Endothelial cell (in vitro differentiated cells): ENCODE measurements at regions not wholly inside any gene's neighbourhood (a gene's known extent, or its start where the extent isn't known, plus 50 kb on each side); places are given as distances from the start of the nearest gene placed in this dataset.

ENCODE experiments used
- DNase-seq: peaks from one replicate; pipeline ENCODE4 v3.0.0; 2021; ENCODE audit warnings: low spot score
- H3K27ac Mint-ChIP-seq: one replicate; pipeline ENCODE4 v1.8.0; 2021; ENCODE audit warnings: mixed read lengths, inconsistent platforms; ENCODE audit not compliant: unreplicated experiment
- H3K27me3 Mint-ChIP-seq: one replicate; pipeline ENCODE4 v1.8.0; 2021; ENCODE audit warnings: mild to moderate bottlenecking, moderate library complexity, mixed read lengths, inconsistent platforms; ENCODE audit not compliant: unreplicated experiment
- H3K36me3 Mint-ChIP-seq: one replicate; pipeline ENCODE4 v1.8.0; 2021; ENCODE audit warnings: mild to moderate bottlenecking, low read depth, mixed read lengths, inconsistent platforms; ENCODE audit not compliant: unreplicated experiment
- H3K4me1 Mint-ChIP-seq: one replicate; pipeline ENCODE4 v1.8.0; 2021; ENCODE audit warnings: mild to moderate bottlenecking, mixed read lengths, inconsistent platforms; ENCODE audit not compliant: unreplicated experiment
- H3K4me3 Mint-ChIP-seq: one replicate; pipeline ENCODE4 v1.8.0; 2021; ENCODE audit warnings: mild to moderate bottlenecking, mixed read lengths, inconsistent platforms; ENCODE audit not compliant: unreplicated experiment
- H3K9me3 Mint-ChIP-seq: one replicate; pipeline ENCODE4 v1.8.0; 2021; ENCODE audit warnings: mixed read lengths, inconsistent platforms; ENCODE audit not compliant: unreplicated experiment
- CTCF ChIP-seq: fragments of 200-600 bp; sonication (generic); IDR thresholded peaks from one replicate; pipeline ENCODE4 v1.5.0; 2021; ENCODE audit warnings: antibody characterized with exemption; ENCODE audit not compliant: unreplicated experiment

GRCh38 chr16:20181416-20181815, 107.7 kb upstream of the GPR139 start:
- no peak for TF ChIP-seq CTCF
- no peak overlapping the region for H3K4me3 Mint-ChIP-seq

GRCh38 chr16:20178297-20178696, 104.6 kb upstream of the GPR139 start:
- H3K9me3 Mint-ChIP-seq, result no peaks in the 10 kb centered on the region
- no peaks in the 10 kb centered on the region for H3K4me1 Mint-ChIP-seq
- no peak overlapping the region for H3K27ac Mint-ChIP-seq
- no peak for TF ChIP-seq CTCF
- no peak overlapping the region for H3K4me3 Mint-ChIP-seq
- no peak for DNase-seq
- no peaks in the 10 kb centered on the region for H3K36me3 Mint-ChIP-seq
- no peaks in the 10 kb centered on the region for H3K27me3 Mint-ChIP-seq

More at GRCh38 chr16:20181416-20181815, 107.7 kb upstream of the GPR139 start:
- H3K27me3 Mint-ChIP-seq, result no peaks in the 10 kb centered on the region
- H3K4me1 Mint-ChIP-seq, result no peaks in the 10 kb centered on the region
- H3K27ac Mint-ChIP-seq, result no peak overlapping the region
- no peaks in the 10 kb centered on the region for H3K36me3 Mint-ChIP-seq
- no peaks in the 10 kb centered on the region for H3K9me3 Mint-ChIP-seq
- no peak for DNase-seq

- no peak for TF ChIP-seq CTCF
- H3K27me3 Mint-ChIP-seq, result no peaks in the 10 kb centered on the region
- no peaks in the 10 kb centered on the region for H3K36me3 Mint-ChIP-seq
- H3K9me3 Mint-ChIP-seq, result no peaks in the 10 kb centered on the region
- H3K27ac Mint-ChIP-seq, result no peak overlapping the region
- no peak overlapping the region for H3K4me3 Mint-ChIP-seq
- no peak for DNase-seq
- no peaks in the 10 kb centered on the region for H3K4me1 Mint-ChIP-seq
Observed at GRCh38 chr16:20175358-20175757, 101.7 kb upstream of the GPR139 start.

GRCh38 chr16:20167323-20167722, 93.6 kb upstream of the GPR139 start:
- Mint-ChIP-seq H3K36me3 (no peaks in the 10 kb centered on the region), H3K4me1 (no peaks in the 10 kb centered on the region), H3K9me3 (no peaks in the 10 kb centered on the region), H3K27me3 (no peaks in the 10 kb centered on the region), H3K27ac (no peak overlapping the region), H3K4me3 (no peak overlapping the region)
- DNase-seq, result no peak
- TF ChIP-seq CTCF, result no peak

GRCh38 chr16:20166531-20167235, 93.0 kb upstream of the GPR139 start:
- no peaks in the 10 kb centered on the region for H3K27me3 Mint-ChIP-seq

More at GRCh38 chr16:20166531-20167235, 93.0 kb upstream of the GPR139 start:
- no peak overlapping the region for H3K4me3 Mint-ChIP-seq
- H3K9me3 Mint-ChIP-seq, result no peaks in the 10 kb centered on the region
- DNase-seq, result no peak
- H3K36me3 Mint-ChIP-seq, result no peaks in the 10 kb centered on the region
- H3K27ac Mint-ChIP-seq, result no peak overlapping the region
- H3K4me1 Mint-ChIP-seq, result no peaks in the 10 kb centered on the region
- TF ChIP-seq CTCF, result no peak
